SK-N-SH treated with all-trans-retinoic acid at 6 μM for 48 hours (cell line): ENCODE measurements at regions not wholly inside any gene's neighbourhood (a gene's known extent, or its start where the extent isn't known, plus 50 kb on each side); places are given as distances from the start of the nearest gene placed in this dataset.

Experiments used
- ATAC-seq: fragments of 200-7000 bp; cut with Tn5 transposase; 3 replicates; pipeline ENCODE4 v1.9.1; 2020; ENCODE audit warnings: mild to moderate bottlenecking, moderate library complexity
- BACH2 ChIP-seq: fragments of 250-450 bp; sonication (Bioruptor Pico); IDR thresholded peaks from 2 replicates; pipeline ENCODE4 v1.9.0; 2021; ENCODE audit warnings: mild to moderate bottlenecking, borderline replicate concordance
- CSDC2 ChIP-seq: fragments of 250-450 bp; sonication (Bioruptor Pico); IDR thresholded peaks from 2 replicates; pipeline ENCODE4 v1.5.0; 2020; ENCODE audit warnings: mild to moderate bottlenecking, moderate library complexity
- ESRRG ChIP-seq: fragments of 250-450 bp; sonication (Bioruptor Pico); IDR thresholded peaks from 2 replicates; pipeline ENCODE4 v1.6.1; 2021; ENCODE audit warnings: mild to moderate bottlenecking
- GLIS3 ChIP-seq: fragments of 250-450 bp; sonication (Bioruptor Pico); IDR thresholded peaks from 2 replicates; pipeline ENCODE4 v1.5.0; 2020; ENCODE audit warnings: mild to moderate bottlenecking, moderate library complexity
- PPARA ChIP-seq: fragments of 250-450 bp; sonication (Bioruptor Pico); IDR thresholded peaks from 2 replicates; pipeline ENCODE4 v1.5.0; 2020; ENCODE audit warnings: mild to moderate bottlenecking, borderline replicate concordance
- RARB ChIP-seq: fragments of 250-450 bp; sonication (Bioruptor Pico); IDR thresholded peaks from 2 replicates; pipeline ENCODE4 v1.8.0; 2021; ENCODE audit warnings: mild to moderate bottlenecking, moderate library complexity
- SNAI2 ChIP-seq: fragments of 250-450 bp; sonication (Bioruptor Pico); IDR thresholded peaks from 2 replicates; pipeline ENCODE4 v1.5.0; 2020; ENCODE audit warnings: mild to moderate bottlenecking, moderate library complexity
- TOX ChIP-seq: fragments of 250-450 bp; sonication (Bioruptor Pico); IDR thresholded peaks from 2 replicates; pipeline ENCODE4 v1.8.0; 2021; ENCODE audit warnings: mild to moderate bottlenecking, moderate library complexity, borderline replicate concordance
- ZC3H10 ChIP-seq: fragments of 250-450 bp; sonication (Bioruptor Pico); IDR thresholded peaks from 2 replicates; pipeline ENCODE4 v1.5.1; 2021; ENCODE audit warnings: mild to moderate bottlenecking, moderate library complexity
- ZFP3 ChIP-seq: fragments of 250-450 bp; sonication (Bioruptor Pico); IDR thresholded peaks from 2 replicates; pipeline ENCODE4 v1.5.0; 2020; ENCODE audit warnings: mild to moderate bottlenecking, moderate library complexity
- ZNF565 ChIP-seq: fragments of 450-650 bp; formaldehyde crosslinking; conservative IDR thresholded peaks from 2 replicates; pipeline ENCODE4 v1.5.0; 2020; ENCODE audit warnings: low read depth, mild to moderate bottlenecking, moderate library complexity
- ZNF70 ChIP-seq: fragments of 450-650 bp; formaldehyde crosslinking; IDR thresholded peaks from 2 replicates; pipeline ENCODE4 v1.5.0; 2020; ENCODE audit warnings: mild to moderate bottlenecking, moderate library complexity
- TF ChIP-seq, protein P1 (sequence below): fragments of 250-450 bp; sonication (Bioruptor Pico); IDR thresholded peaks from 2 replicates; pipeline ENCODE4 v1.8.0; 2021; ENCODE audit warnings: low read depth, mild to moderate bottlenecking, moderate library complexity, borderline replicate concordance
- TF ChIP-seq, protein P2 (sequence below): fragments of 250-450 bp; sonication (Bioruptor Pico); IDR thresholded peaks from 2 replicates; pipeline ENCODE4 v1.8.0; 2020; ENCODE audit warnings: mild to moderate bottlenecking, moderate library complexity, borderline replicate concordance
- TF ChIP-seq, protein P3 (sequence below): fragments of 250-450 bp; sonication (Bioruptor Pico); IDR thresholded peaks from 2 replicates; pipeline ENCODE4 v1.5.0; 2020; ENCODE audit warnings: mild to moderate bottlenecking, moderate library complexity
- TF ChIP-seq, protein P4 (sequence below): fragments of 250-450 bp; sonication (Bioruptor Pico); IDR thresholded peaks from 2 replicates; pipeline ENCODE4 v1.5.1; 2021; ENCODE audit warnings: mild to moderate bottlenecking, moderate library complexity
- TF ChIP-seq, protein P5 (sequence below): fragments of 250-450 bp; sonication (Bioruptor Pico); IDR thresholded peaks from 2 replicates; pipeline ENCODE4 v1.5.1; 2020; ENCODE audit warnings: low read depth, mild to moderate bottlenecking, moderate library complexity

DNA sequence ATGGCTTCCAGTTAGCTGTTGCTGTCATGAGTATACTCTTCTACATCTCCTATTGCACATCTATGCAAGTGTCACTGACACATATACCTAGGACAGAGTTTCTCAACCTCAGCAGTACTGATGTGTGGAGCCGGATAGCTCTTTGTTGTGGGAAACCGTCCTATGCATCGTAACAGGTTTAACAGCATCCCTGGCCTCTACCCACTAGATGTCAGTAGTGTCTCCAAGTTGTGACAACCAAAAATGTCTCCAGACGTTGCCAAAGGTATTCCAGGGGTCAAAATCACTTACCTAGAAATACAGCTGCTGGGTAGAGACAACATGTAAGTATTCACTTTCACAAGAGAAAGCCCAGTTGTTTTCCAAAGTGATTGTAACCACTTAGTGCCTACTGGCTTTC, 637.6 kb downstream of the RNF144B start:
- peak; percentile 55; the same call in 2 of the 3 replicates for ATAC-seq
- TF ChIP-seq ZC3H10 (no peak), SNAI2 (no peak)
- TF ChIP-seq, protein P1, sequence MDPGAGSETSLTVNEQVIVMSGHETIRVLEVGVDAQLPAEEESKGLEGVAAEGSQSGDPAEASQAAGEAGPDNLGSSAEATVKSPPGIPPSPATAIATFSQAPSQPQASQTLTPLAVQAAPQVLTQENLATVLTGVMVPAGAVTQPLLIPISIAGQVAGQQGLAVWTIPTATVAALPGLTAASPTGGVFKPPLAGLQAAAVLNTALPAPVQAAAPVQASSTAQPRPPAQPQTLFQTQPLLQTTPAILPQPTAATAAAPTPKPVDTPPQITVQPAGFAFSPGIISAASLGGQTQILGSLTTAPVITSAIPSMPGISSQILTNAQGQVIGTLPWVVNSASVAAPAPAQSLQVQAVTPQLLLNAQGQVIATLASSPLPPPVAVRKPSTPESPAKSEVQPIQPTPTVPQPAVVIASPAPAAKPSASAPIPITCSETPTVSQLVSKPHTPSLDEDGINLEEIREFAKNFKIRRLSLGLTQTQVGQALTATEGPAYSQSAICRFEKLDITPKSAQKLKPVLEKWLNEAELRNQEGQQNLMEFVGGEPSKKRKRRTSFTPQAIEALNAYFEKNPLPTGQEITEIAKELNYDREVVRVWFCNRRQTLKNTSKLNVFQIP (CRISPR knock-in tag) = no peak

DNA sequence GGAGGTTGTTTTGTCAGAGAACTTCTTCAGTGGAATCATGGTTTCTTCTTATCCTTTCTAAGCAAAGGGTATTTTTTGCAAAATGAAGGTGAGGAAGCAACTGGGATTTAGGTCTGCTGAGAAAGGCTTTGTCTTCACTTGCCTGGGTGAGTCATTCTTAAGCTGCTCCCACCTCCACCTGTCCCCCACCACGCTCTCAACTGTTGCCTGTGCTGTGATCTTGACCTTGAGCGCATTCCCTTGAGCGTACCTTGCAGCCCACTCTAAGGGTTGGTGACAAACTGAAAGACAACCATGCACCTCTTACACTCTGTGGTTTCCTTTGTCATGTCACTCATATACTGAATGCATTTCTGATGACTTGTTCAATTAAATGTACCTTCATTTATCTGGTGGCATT, 641.1 kb downstream of the RNF144B start:
- no peak for TF ChIP-seq ZFP3 (CRISPR knock-in tag)
- no peak for TF ChIP-seq ZNF70 (CRISPR knock-in tag)
- ATAC-seq = no peak

DNA sequence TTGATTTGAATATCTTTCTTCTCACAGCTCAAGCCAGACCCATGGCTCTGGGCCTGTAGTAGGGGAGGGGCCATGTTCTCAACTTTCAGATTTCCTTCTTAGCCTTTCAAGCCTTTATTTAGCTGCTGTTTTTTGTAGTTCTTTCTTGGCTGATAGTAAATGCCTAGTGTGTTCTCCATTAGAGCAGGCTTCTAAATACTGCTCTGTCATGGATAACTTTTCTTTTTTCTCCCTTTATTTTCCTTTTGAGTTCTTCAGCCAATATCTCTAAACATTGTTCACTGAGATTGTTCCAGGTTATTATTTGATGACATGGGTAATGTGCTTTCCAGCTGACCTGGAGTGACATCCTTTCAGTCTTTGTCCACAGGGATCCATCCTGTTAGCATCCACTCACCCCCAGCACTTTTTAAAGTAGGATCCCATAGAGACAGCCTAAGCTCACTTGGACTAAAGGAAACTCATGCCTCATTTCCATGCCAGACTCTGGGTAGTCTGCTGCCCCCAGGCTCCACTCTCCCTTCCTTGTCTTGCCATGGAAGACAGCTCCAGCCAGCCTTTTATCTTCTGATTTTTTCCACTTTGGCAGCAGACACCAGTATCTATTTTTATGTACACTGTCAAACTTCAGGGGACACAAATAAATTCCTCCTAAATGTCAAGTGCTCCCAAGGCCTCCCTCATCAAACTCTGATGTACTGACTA, 645.6 kb downstream of the RNF144B start:
- TF ChIP-seq CSDC2 (CRISPR knock-in tag) (no peak), PPARA (CRISPR knock-in tag) (no peak), BACH2 (CRISPR knock-in tag) (no peak), RARB (CRISPR knock-in tag) (no peak), TOX (no peak), ESRRG (CRISPR knock-in tag) (no peak), ZNF565 (CRISPR knock-in tag) (no peak)
- TF ChIP-seq, protein P1 (CRISPR knock-in tag) = no peak
- TF ChIP-seq, protein P2, sequence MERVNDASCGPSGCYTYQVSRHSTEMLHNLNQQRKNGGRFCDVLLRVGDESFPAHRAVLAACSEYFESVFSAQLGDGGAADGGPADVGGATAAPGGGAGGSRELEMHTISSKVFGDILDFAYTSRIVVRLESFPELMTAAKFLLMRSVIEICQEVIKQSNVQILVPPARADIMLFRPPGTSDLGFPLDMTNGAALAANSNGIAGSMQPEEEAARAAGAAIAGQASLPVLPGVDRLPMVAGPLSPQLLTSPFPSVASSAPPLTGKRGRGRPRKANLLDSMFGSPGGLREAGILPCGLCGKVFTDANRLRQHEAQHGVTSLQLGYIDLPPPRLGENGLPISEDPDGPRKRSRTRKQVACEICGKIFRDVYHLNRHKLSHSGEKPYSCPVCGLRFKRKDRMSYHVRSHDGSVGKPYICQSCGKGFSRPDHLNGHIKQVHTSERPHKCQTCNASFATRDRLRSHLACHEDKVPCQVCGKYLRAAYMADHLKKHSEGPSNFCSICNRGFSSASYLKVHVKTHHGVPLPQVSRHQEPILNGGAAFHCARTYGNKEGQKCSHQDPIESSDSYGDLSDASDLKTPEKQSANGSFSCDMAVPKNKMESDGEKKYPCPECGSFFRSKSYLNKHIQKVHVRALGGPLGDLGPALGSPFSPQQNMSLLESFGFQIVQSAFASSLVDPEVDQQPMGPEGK (CRISPR knock-in tag) = no peak
- TF ChIP-seq, all 23 proteins: peak for 0
- ATAC-seq = no peak

DNA sequence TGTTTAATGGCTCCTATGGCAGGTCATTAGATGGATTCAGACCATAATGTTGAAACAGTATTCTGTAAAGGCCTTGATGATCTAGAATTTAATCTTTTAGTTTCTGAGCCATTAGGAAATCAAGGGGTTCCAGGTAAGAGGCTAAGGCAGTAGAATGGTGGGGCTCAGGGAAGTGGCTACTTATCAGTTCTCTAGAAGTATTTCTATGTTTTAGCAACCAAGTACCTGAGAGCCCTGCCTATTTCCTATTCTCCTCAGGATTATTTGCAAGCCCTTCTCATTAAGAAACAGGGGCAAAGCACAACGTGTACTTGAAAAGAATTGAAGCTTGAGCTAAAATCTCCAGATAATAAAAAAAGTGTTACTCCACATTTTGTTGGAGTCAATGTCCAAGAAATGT, 646.5 kb downstream of the RNF144B start:
- no peak for TF ChIP-seq CSDC2 (CRISPR knock-in tag)
- TF ChIP-seq, protein P3, sequence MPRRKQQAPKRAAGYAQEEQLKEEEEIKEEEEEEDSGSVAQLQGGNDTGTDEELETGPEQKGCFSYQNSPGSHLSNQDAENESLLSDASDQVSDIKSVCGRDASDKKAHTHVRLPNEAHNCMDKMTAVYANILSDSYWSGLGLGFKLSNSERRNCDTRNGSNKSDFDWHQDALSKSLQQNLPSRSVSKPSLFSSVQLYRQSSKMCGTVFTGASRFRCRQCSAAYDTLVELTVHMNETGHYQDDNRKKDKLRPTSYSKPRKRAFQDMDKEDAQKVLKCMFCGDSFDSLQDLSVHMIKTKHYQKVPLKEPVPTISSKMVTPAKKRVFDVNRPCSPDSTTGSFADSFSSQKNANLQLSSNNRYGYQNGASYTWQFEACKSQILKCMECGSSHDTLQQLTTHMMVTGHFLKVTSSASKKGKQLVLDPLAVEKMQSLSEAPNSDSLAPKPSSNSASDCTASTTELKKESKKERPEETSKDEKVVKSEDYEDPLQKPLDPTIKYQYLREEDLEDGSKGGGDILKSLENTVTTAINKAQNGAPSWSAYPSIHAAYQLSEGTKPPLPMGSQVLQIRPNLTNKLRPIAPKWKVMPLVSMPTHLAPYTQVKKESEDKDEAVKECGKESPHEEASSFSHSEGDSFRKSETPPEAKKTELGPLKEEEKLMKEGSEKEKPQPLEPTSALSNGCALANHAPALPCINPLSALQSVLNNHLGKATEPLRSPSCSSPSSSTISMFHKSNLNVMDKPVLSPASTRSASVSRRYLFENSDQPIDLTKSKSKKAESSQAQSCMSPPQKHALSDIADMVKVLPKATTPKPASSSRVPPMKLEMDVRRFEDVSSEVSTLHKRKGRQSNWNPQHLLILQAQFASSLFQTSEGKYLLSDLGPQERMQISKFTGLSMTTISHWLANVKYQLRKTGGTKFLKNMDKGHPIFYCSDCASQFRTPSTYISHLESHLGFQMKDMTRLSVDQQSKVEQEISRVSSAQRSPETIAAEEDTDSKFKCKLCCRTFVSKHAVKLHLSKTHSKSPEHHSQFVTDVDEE (CRISPR knock-in tag) = no peak
- TF ChIP-seq ZC3H10 = no peak
- TF ChIP-seq, protein P4, sequence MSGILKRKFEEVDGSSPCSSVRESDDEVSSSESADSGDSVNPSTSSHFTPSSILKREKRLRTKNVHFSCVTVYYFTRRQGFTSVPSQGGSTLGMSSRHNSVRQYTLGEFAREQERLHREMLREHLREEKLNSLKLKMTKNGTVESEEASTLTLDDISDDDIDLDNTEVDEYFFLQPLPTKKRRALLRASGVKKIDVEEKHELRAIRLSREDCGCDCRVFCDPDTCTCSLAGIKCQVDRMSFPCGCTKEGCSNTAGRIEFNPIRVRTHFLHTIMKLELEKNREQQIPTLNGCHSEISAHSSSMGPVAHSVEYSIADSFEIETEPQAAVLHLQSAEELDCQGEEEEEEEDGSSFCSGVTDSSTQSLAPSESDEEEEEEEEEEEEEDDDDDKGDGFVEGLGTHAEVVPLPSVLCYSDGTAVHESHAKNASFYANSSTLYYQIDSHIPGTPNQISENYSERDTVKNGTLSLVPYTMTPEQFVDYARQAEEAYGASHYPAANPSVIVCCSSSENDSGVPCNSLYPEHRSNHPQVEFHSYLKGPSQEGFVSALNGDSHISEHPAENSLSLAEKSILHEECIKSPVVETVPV = no peak
- TF ChIP-seq, protein P5, sequence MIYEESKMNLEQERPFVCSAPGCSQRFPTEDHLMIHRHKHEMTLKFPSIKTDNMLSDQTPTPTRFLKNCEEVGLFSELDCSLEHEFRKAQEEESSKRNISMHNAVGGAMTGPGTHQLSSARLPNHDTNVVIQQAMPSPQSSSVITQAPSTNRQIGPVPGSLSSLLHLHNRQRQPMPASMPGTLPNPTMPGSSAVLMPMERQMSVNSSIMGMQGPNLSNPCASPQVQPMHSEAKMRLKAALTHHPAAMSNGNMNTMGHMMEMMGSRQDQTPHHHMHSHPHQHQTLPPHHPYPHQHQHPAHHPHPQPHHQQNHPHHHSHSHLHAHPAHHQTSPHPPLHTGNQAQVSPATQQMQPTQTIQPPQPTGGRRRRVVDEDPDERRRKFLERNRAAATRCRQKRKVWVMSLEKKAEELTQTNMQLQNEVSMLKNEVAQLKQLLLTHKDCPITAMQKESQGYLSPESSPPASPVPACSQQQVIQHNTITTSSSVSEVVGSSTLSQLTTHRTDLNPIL (CRISPR knock-in tag) = no peak
- TF ChIP-seq GLIS3 (CRISPR knock-in tag) = no peak
- TF ChIP-seq ZNF565 (CRISPR knock-in tag) = no peak
- TF ChIP-seq PPARA (CRISPR knock-in tag) = no peak
- TF ChIP-seq TOX = no peak
- TF ChIP-seq, protein P1 (CRISPR knock-in tag) = no peak
- no peak for ATAC-seq
